Stomach (tissue), 8 donors: ENCODE measurements at regions not wholly inside any gene's neighbourhood (a gene's known extent, or its start where the extent isn't known, plus 50 kb on each side); places are given as distances from the start of the nearest gene placed in this dataset.
A peak's percentile ranks its signal among the peaks of the same experiment; 100 is the strongest.
"Not testable (repeated sequence)": the region's sequence is repeated elsewhere in the genome, so short reads cannot be mapped to it uniquely, and the experiment has no call there.

Experiments
- DNase-seq, 2 donors: peaks; one replicate each; pipeline versions ENCODE4 v3.0.0 to v3.0.0-alpha.2; 2013 to 2019
- H3K27ac ChIP-seq, 5 donors: fragments of 200-600 bp in 4 of 5; sonication (generic) in 4 of 5; one replicate each; pipeline ENCODE4 v1.5.1; 2013 to 2019; ENCODE audit warnings: mild to moderate bottlenecking in 1 of 5, moderate library complexity in 1 of 5
- H3K27me3 ChIP-seq, 3 donors: fragments of 200-600 bp; sonication (generic); one replicate each; pipeline ENCODE4 v1.5.1; 2017 to 2019; ENCODE audit warnings: mixed run types in 1 of 3
- H3K36me3 ChIP-seq, 4 donors: fragments of 200-600 bp; sonication (generic); 1 replicate in 3 of 4; 2 replicates in 1 of 4; pipeline ENCODE4 v1.5.1; 2016 to 2019
- H3K4me1 ChIP-seq, 4 donors: fragments of 200-600 bp; sonication (generic); one replicate each; pipeline ENCODE4 v1.5.1; 2016 to 2019
- H3K4me3 ChIP-seq, 4 donors: fragments of 200-600 bp; sonication (generic) in 3 of 4; one replicate each; pipeline ENCODE4 v1.5.1; 2016 to 2019; ENCODE audit warnings: mild to moderate bottlenecking in 1 of 4
- H3K9me3 ChIP-seq, 4 donors: fragments of 200-600 bp; sonication (generic); one replicate each; pipeline ENCODE4 v1.5.1; 2016 to 2019
- EP300 ChIP-seq: sonication (generic); formaldehyde crosslinking; IDR thresholded peaks from one replicate; pipeline ENCODE4 v1.6.1; 2017; ENCODE audit warnings: antibody characterized with exemption
- POLR2A ChIP-seq, 4 donors: fragments of 450-650 bp; IDR thresholded peaks; one replicate each; pipeline ENCODE4 v1.6.1; 2016; ENCODE audit warnings: antibody characterized with exemption in 4 of 4, control low read depth in 2 of 4, mild to moderate bottlenecking in 1 of 4, moderate library complexity in 1 of 4
- POLR2AphosphoS5 ChIP-seq, 3 donors: sonication (generic); formaldehyde crosslinking; IDR thresholded peaks; one replicate each; pipeline ENCODE4 v1.6.1; 2016; ENCODE audit warnings: antibody characterized with exemption in 3 of 3
- WGBS, 5 donors: extraction: QIAGEN DNeasy Blood & Tissue Kit in 3 of 5; methylation state at CpG; one replicate each; pipeline versions ENCODE4 v1.1.5 to v1.1.7; 2013 to 2018; 5-methylcytosine and 5-hydroxymethylcytosine counted together
- intact Hi-C: fragments of 100-400 bp; cut with DNase I; formaldehyde crosslinking; loops from one replicate; pipeline ENCODE4 v1.15.1; 2023; ENCODE audit warnings: low total_unique reads
- TF ChIP-seq, protein P1 (sequence below), 7 experiments: fragments of 450-650 bp in 4 of 7; fragments of 200-600 bp in 3 of 7; sonication (generic) in 3 of 7; IDR thresholded peaks; one replicate each; pipeline ENCODE4 v1.5.1; 2016 to 2019; ENCODE audit warnings: antibody characterized with exemption in 7 of 7, control low read depth in 2 of 7, mild to moderate bottlenecking in 1 of 7
- donor health status: healthy with polysubstance abuse.
- donor health status: Bipolar disorder and iron deficiency.
- donor health status: healthy.

DNA sequence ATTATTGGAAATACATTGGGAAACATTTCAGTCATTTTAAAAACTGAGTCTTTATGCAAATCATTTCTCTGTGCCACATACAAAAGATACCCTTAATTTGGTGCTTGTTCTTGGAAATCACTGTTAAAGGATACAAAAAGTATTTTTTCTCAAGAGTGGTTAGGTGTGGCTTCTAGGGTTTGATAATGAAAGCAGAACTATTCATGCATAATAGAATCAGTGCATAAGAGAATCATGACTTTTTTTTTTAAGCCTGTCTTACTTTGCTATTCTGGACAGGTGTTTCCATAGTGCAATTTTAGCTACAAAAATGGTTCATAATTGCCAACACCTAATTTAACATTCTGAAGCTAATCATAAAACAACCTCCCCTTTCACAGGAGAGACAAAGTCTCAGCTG lies 233.0 kb upstream of the NRIP1 start:
- DNase-seq = no peak
- no peak overlapping the region for H3K27ac ChIP-seq
- H3K9me3 ChIP-seq = no peaks in the 10 kb centered on the region
- TF ChIP-seq POLR2AphosphoS5 (IDR thresholded peaks at IDR 0.05) (no peak), POLR2A (IDR thresholded peaks at IDR 0.05) (no peak), EP300 (no peak)
- TF ChIP-seq, protein P1, sequence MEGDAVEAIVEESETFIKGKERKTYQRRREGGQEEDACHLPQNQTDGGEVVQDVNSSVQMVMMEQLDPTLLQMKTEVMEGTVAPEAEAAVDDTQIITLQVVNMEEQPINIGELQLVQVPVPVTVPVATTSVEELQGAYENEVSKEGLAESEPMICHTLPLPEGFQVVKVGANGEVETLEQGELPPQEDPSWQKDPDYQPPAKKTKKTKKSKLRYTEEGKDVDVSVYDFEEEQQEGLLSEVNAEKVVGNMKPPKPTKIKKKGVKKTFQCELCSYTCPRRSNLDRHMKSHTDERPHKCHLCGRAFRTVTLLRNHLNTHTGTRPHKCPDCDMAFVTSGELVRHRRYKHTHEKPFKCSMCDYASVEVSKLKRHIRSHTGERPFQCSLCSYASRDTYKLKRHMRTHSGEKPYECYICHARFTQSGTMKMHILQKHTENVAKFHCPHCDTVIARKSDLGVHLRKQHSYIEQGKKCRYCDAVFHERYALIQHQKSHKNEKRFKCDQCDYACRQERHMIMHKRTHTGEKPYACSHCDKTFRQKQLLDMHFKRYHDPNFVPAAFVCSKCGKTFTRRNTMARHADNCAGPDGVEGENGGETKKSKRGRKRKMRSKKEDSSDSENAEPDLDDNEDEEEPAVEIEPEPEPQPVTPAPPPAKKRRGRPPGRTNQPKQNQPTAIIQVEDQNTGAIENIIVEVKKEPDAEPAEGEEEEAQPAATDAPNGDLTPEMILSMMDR (IDR thresholded peaks at IDR 0.05) = no peak
- H3K4me3 ChIP-seq = no peak overlapping the region
- H3K4me1 ChIP-seq = peaks cover 0 to 4% (median 1%) of the 10 kb centered on the region in 4 donors
- H3K27me3 ChIP-seq = no peaks in the 10 kb centered on the region
- intact Hi-C loops = no loop called here
- no peaks in the 10 kb centered on the region for H3K36me3 ChIP-seq

DNA sequence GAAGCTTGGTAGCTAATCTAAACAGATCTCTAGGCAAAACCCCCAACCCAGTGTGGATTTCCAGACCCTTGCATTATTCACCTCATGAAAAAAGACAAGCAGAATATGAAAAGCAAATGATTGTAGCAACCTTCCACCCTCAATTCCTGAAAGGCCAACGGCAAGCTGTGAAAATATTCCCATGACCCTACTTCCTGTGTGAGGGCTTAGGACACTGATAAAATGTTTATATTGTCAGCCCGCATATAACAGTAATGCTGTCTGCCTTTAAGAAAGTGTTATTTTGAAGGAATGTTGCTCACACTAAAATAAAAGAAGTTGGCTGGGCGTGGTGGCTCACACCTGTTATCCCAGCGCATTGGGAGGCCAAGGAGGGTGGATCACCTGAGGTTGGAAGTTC lies 233.5 kb upstream of the NRIP1 start:
- Histone ChIP-seq H3K4me1 (peaks cover 0 to under 1% (median 0%) of the 10 kb centered on the region in 4 donors), H3K27ac (no peak overlapping the region), H3K4me3 (no peak overlapping the region), H3K36me3 (no peaks in the 10 kb centered on the region), H3K27me3 (no peaks in the 10 kb centered on the region), H3K9me3 (no peaks in the 10 kb centered on the region)
- DNase-seq = no peak
- intact Hi-C loops = no loop called here
- TF ChIP-seq EP300 = no peak
- TF ChIP-seq POLR2AphosphoS5 (IDR thresholded peaks at IDR 0.05) = no peak
- WGBS, 5 donors = 76 to 85% (median 83%) methylated on average over 4 of the region's 4 CpGs

DNA sequence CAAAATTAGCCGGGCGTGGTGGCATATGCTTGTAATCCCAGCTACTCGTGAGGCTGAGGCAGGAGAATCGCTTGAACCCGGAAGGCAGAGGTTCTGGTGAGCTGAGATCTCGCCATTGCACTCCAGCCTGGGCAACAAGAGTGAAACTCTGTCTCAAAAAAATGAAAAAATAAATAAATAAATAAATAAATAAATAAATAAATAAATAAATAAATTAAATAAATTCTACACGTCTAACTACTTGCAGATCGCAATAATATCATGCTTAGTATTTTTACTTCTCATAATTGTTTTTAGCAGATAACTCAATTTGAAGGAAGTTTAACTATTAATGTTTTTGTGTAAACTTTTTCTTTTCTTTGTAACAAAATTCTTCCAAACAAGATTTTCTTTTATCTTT lies 234.0 kb upstream of the NRIP1 start:
- 92 to 97% (median 95%) methylated on average over 8 of the region's 8 CpGs for WGBS, 5 donors
- H3K4me1 ChIP-seq, H3K36me3 ChIP-seq, intact Hi-C loops, H3K9me3 ChIP-seq, H3K27ac ChIP-seq, H3K4me3 ChIP-seq, DNase-seq, H3K27me3 ChIP-seq: not testable (repeated sequence)

DNA sequence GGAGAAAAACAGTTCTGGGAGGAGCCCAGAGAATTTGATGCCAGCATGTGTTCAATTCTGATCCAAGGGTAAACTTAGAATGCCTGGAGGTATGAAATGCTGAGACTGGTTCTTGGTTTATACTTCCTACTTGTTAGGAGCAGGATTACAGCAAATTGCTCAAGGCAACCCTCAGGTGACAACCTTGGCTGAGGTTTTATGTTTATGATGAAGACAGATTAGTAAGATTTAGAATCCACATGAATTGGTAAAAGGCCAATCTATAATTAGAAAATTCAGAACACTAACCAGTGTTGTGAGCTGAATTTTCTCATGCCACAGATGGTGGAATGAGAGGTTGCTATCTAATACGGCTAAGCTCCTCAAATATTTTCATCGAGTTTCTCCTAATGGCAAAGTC lies 235.3 kb upstream of the NRIP1 start:
- 77 to 94% (median 87%) methylated on average over 2 of the region's 2 CpGs for WGBS, 5 donors

DNA sequence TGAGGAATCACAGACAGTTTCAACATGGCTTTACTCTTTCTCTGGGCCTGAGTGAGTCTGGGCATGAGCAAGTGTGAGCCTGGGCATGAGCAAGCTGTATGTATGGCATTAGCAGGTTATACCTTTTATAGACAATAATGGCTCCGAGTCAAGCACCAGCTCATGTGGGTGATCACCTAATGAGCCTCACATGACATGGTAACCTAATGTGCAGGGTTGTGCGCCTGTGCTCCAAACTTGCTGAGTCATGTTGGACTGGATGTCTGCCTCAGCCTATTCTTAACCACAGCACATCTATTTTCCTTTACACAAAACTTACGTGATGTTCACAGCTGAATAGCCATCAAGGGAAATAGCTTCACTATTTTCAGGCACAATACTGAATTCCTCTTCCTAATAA lies 236.2 kb upstream of the NRIP1 start:
- peak in 1 of 3 donors; percentile 12 for TF ChIP-seq POLR2AphosphoS5 (IDR thresholded peaks at IDR 0.05)
- TF ChIP-seq, protein P1 (IDR thresholded peaks at IDR 0.05) = no peak
- Histone ChIP-seq H3K4me3 (no peak overlapping the region), H3K27me3 (no peaks in the 10 kb centered on the region), H3K36me3 (no peaks in the 10 kb centered on the region), H3K9me3 (no peaks in the 10 kb centered on the region), H3K4me1 (no peaks in the 10 kb centered on the region), H3K27ac (no peak overlapping the region)
- 74 to 94% (median 91%) methylated on average over 3 of the region's 3 CpGs for WGBS, 5 donors
- DNase-seq = no peak
- intact Hi-C loops = no loop called here

More for the DNA sequence above, 235.3 kb upstream of the NRIP1 start:
- Histone ChIP-seq H3K4me3 (no peak overlapping the region), H3K9me3 (no peaks in the 10 kb centered on the region), H3K36me3 (no peaks in the 10 kb centered on the region), H3K27me3 (no peaks in the 10 kb centered on the region), H3K27ac (no peak overlapping the region), H3K4me1 (no peaks in the 10 kb centered on the region)
- intact Hi-C loops = no loop called here
- no peak for DNase-seq
- no peak for TF ChIP-seq POLR2A (IDR thresholded peaks at IDR 0.05)
- no peak for TF ChIP-seq EP300
- TF ChIP-seq, protein P1 (IDR thresholded peaks at IDR 0.05) = no peak
- no peak for TF ChIP-seq POLR2AphosphoS5 (IDR thresholded peaks at IDR 0.05)

DNA sequence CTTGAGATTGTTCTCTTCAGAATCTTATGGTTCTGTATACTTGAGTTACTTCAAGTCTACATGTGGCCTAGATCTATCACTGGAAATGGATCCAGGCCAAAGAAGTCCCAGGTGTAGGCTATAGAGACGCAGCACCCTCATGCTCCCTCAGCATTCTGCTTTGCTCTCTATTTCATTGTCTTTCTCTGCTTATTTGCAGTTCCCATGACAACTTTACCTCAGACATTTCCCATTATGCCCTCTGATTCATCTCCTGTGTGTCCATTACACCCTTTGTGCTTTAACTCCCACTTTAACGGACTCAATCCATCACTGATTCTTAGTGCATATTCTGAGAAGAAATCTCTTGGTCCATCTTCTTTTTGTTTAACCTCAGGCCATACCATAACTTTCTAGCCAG lies 236.9 kb upstream of the NRIP1 start:
- no peaks in the 10 kb centered on the region for H3K27me3 ChIP-seq
- H3K27ac ChIP-seq = no peak overlapping the region
- 82 to 90% (median 87%) methylated on average over 2 of the region's 2 CpGs for WGBS, 5 donors
- intact Hi-C loops = no loop called here
- no peaks in the 10 kb centered on the region for H3K36me3 ChIP-seq
- H3K9me3 ChIP-seq = no peaks in the 10 kb centered on the region
- DNase-seq = no peak
- no peaks in the 10 kb centered on the region for H3K4me1 ChIP-seq
- no peak for TF ChIP-seq EP300
- TF ChIP-seq POLR2A (IDR thresholded peaks at IDR 0.05) = no peak
- TF ChIP-seq POLR2AphosphoS5 (IDR thresholded peaks at IDR 0.05) = no peak
- TF ChIP-seq, protein P1 (IDR thresholded peaks at IDR 0.05) = no peak
- no peak overlapping the region for H3K4me3 ChIP-seq
